ENCODE measurements at regions not wholly inside any gene's neighbourhood (a gene's known extent, or its start where the extent isn't known, plus 50 kb on each side); places are given as distances from the start of the nearest gene placed in this dataset.

DNA sequence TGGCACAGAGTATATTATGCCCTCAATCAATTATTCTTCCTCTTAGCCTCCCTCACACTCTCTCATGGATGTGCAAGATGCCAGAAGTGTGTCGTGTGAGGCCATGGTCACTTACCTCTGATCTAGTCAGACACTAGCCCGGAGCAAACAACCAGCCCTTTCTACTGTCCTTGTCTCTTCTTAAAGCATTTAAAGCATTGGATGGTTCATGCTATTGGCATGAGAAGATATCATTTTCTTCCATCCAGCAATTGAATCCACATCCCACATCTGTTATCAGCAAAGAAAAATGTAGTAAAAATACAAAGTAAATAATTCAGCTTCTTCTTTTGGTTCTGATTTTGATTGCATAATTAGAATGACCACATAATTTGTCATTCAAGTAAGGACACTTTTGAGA is 267.2 kb upstream of the ACO1 start:
- Histone ChIP-seq H2AFZ (ENCODE audit: low read length) (no peak overlapping the region), H2BK15ac (ENCODE audit: low read length) (no peak overlapping the region), H3K9me3 (ENCODE audit: insufficient read depth in 2 of 2, low read depth in 1 of 2, low read length in 1 of 2) (no peaks in the 10 kb centered on the region), H3K27ac (ENCODE audit: low read depth, low read length) (no peak overlapping the region), H4K8ac (ENCODE audit: extremely low read depth, insufficient read depth, low read length) (no peak overlapping the region), H3K79me1 (ENCODE audit: low read depth, low read length) (no peaks in the 10 kb centered on the region), H2BK12ac (ENCODE audit: low read depth, low read length) (no peak overlapping the region), H3K79me2 (ENCODE audit: control insufficient read depth in 1 of 2, insufficient read depth in 2 of 2, low read length in 2 of 2) (no peaks in the 10 kb centered on the region), H3K4me3 (ENCODE audit: extremely low read depth in 1 of 4, insufficient read depth in 2 of 4, low read depth in 3 of 4, low read length in 4 of 4) (no peak overlapping the region), H3K4me2 (ENCODE audit: insufficient read depth in 1 of 2, low read depth in 2 of 2, low read length in 2 of 2) (no peak overlapping the region), H3K9ac (replicated peaks in 1 of 4; ENCODE audit: extremely low read depth in 1 of 4, low read depth in 3 of 4, low read length in 3 of 4) (no peak overlapping the region), H2BK5ac (ENCODE audit: low read depth, low read length) (no peak overlapping the region), H3K18ac (ENCODE audit: extremely low read depth, low read length) (no peak overlapping the region), H2BK120ac (replicated peaks; ENCODE audit: low read depth, low read length) (no peak overlapping the region), H3K36me3 (ENCODE audit: control insufficient read depth in 2 of 4, insufficient read depth in 4 of 4, low read length in 3 of 4) (no peaks in the 10 kb centered on the region), H3K4me1 (replicated peaks in 1 of 4; ENCODE audit: control insufficient read depth in 3 of 4, insufficient read depth in 4 of 4, low read length in 3 of 4) (no peaks in the 10 kb centered on the region), H4K5ac (ENCODE audit: insufficient read length, low read depth, low read length) (no peak overlapping the region), H2AK5ac (ENCODE audit: low read depth, low read length) (no peak overlapping the region), H3K4ac (replicated peaks; ENCODE audit: insufficient read length, low read depth, low read length) (no peak overlapping the region), H3K23me2 (ENCODE audit: low read depth, low read length) (no peaks in the 10 kb centered on the region), H2BK20ac (ENCODE audit: low read length) (no peak overlapping the region), H3K56ac (replicated peaks; ENCODE audit: insufficient read length, low read depth, low read length) (no peak overlapping the region), H4K20me1 (replicated peaks in 1 of 2; ENCODE audit: control insufficient read depth in 1 of 2, insufficient read depth in 2 of 2, low read length in 2 of 2) (no peaks in the 10 kb centered on the region), H4K91ac (replicated peaks; ENCODE audit: insufficient read length, low read length) (no peak overlapping the region), H3K23ac (ENCODE audit: insufficient read length) (no peak overlapping the region), H3K27me3 (replicated peaks in 1 of 4; ENCODE audit: control insufficient read depth in 3 of 4, extremely low read depth in 1 of 4, insufficient read depth in 3 of 4, low read length in 3 of 4) (no peaks in the 10 kb centered on the region), H3K14ac (ENCODE audit: insufficient read length) (no peak overlapping the region)
- ChIA-PET POLR2A (ENCODE audit: partially characterized antibody) (no interaction called here), CTCF (ENCODE audit: partially characterized antibody) (no interaction called here)
- TF ChIP-seq JUND (IDR thresholded peaks at IDR 0.05; ENCODE audit: low read length) (no peak), NANOG (IDR thresholded peaks at IDR 0.05; ENCODE audit: insufficient read depth, low read depth, low read length, poor library complexity, severe bottlenecking) (no peak), JUN (IDR thresholded peaks at IDR 0.05; ENCODE audit: low read depth, low read length) (no peak), EP300 (IDR thresholded peaks at IDR 0.05; ENCODE audit: borderline replicate concordance in 1 of 2, low read depth in 2 of 2, low read length in 2 of 2) (no peak), EZH2 (IDR thresholded peaks at IDR 0.05; ENCODE audit: low read depth, low read length, severe bottlenecking) (no peak), RAD21 (IDR thresholded peaks at IDR 0.05 in 1 of 2, conservative IDR thresholded peaks at IDR 0.05 in 1 of 2; ENCODE audit: low read depth in 2 of 2, low read length in 2 of 2) (no peak), GABPA (IDR thresholded peaks at IDR 0.05; ENCODE audit: borderline replicate concordance, insufficient read depth, low read length) (no peak), TAF7 (optimal IDR thresholded peaks at IDR 0.05; ENCODE audit: borderline replicate concordance, low read depth, low read length) (no peak), BACH1 (IDR thresholded peaks at IDR 0.05; ENCODE audit: low read length) (no peak), TAF1 (IDR thresholded peaks at IDR 0.05; ENCODE audit: low read depth, low read length) (no peak), MAFK (IDR thresholded peaks at IDR 0.05; ENCODE audit: low read depth, low read length) (no peak)
- 92% methylated on average over 2 of the region's 2 CpGs; no CpG with 5 or more reads in 1 of the 2 experiments for WGBS, 2 experiments (ENCODE audit: extremely low coverage in 1 of 2, insufficient coverage in 1 of 2, insufficient read length in 1 of 2, insufficient replicate concordance in 2 of 2, low coverage in 1 of 2, low lambda C conversion rate in 2 of 2, missing lambda C conversion rate in 1 of 2)
- DNase-seq (ENCODE audit: low read depth in 1 of 2, low spot score in 2 of 2), result no peak
- FAIRE-seq, result no peak
